GM19238 (cell line): ENCODE measurements at regions not wholly inside any gene's neighbourhood (a gene's known extent, or its start where the extent isn't known, plus 50 kb on each side); places are given as distances from the start of the nearest gene placed in this dataset.

Experiments used
- DNase-seq: peaks from one replicate; pipeline ENCODE4 v3.0.0; 2011; ENCODE audit warnings: low spot score; ENCODE audit not compliant: insufficient read length

DNA sequence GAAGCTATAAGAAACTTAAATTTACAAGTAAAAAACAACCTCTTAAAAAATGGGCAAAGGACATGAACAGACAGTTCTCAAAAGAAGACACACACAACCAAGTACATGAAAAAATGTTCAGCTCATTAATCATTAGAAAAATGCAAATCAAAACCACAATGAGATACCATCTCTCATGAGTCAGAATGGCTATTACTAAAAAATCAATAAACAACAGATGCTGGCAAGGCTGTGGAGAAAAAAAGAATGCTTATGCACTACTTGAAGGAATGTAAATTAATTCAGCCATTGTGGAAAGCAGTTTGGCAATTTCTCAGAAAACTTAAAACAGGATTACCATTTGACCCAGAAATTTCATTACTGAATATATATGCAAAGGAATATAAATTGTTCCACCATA, 666.3 kb upstream of the GRIA3 start:
- DNase-seq = no peak

DNA sequence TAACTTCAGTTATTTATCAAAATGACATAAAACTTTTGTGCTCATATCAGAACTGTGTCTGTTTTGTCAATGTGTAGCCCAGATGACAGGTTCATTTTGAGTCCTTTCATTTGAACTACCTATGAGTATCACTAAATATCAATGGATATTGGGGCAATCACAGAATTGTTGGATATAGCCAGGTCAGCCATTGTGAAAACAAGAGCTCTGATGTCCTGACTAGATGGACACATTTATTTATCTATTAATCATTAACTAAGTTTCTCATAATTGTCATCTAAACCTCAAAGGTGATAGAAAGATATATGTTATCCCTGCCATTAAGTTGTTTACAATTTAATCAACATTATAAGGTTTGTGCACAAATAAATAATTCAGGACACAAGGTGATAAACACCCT, 638.3 kb upstream of the GRIA3 start:
- DNase-seq = no peak

DNA sequence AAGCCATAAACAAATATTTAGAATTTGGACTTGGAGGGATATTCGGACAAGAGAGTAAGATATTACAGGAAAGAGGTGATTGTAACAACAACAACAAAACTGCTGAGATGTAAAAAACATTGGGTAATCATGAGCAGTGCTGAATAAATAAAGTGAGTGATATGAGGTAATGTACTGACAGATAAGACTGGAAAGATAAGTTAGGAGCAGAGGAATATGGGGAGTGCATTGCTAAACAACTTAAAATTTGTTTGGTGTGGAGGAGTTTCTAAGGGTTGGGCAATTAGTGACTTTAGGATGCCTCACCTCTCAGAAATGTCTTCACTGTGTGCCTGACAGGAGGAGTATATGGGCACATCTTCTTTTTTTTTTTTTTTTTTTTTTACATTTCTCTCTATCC, 637.8 kb upstream of the GRIA3 start:
- DNase-seq = no peak

DNA sequence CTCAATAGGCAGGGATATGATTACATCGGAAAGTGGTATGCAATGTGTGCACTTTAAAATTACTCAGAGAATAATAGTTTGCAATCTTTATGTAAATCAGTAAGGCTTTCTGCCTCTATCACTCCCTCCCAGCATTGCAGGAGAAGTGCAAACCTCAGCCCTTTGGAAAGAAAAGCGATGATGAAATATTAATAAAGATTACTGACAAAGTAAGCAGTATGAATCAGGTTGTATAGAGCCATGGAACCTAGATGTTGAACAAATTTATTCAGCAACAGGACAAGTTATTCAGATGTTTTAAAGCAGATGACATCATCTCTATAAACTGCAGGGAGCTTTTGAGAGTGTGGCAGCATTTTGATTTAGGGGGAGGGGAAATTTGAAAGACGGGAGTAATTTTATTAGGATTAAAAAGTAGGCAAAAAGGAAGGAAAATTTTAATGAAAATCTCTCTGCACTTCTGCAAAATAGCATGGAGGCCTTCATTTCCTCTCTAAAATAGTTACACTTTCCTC, 631.7 kb upstream of the GRIA3 start:
- no peak for DNase-seq

DNA sequence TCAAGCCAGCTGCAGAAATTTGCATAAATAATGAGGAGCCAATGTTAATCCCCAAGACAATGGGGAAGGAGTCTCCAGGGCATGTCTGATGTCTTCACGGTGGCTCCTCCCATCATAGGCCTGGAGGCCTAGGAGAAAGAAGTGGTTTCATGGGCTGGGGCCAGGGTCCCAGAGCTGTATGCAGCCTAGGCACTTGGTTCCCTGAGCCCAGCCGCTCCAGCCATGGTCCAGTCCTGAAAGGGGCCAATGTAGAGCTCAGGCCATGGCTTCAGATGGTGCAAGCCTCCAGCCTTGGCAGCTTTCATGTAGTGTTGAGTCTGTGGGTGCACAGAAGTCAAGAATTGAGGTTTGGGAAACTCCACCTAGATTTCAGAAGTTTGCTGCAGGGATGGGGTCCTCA, 628.2 kb upstream of the GRIA3 start:
- DNase-seq = no peak

DNA sequence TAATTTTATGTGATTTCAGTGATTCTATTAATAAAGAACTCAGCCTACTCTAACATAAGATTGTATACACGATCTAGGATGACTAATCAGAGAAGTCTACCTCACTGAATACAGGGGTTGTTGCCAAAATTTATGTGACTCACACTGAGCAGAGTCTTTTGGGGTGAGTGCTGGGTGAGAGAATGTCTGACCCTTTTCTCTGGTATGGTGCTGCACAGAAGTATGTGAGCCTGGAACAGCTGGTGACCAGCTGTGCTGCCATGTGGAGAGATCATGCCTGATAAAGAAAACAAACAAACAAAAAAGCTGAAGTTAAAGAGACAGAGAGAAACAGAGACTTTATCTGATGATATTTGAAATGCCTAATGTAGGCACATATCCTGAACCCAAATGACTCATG, 618.1 kb upstream of the GRIA3 start:
- no peak for DNase-seq

DNA sequence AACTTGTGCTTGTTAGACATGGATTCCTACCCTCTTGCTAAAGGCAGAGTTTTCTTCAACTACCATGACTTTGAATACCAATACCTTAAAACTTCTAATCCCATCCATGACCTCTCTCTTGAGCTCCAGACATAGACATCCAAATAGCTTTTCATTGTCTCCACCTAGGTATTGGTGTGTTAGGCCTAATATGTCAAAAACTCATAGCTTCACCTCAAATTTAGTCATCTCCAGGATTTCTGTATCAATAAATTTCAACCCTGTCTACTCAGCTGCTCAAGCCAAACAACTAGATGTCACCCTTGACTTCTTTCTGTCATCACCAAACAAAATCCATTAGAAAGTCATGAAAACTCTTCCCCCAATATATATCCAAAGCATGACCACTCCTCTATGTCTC, 617.7 kb upstream of the GRIA3 start:
- DNase-seq = no peak

DNA sequence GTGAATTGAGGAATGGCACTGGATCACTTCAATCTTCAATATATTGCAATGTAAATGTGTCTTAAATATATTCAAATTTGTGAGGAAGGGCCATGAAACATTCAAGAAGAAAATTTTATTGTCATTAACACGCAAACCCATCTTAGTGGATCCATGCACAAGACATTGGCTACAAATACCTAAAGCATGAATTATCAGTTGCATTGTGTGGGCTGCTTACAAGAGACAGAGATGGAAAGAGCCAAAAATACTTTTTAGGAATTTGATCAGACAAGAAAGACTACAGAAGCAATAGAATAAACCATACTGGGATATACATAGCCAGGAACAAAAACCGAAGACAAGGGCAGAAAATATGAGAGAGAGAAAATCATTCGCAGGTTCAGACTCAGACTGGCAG, 616.2 kb upstream of the GRIA3 start:
- no peak for DNase-seq

DNA sequence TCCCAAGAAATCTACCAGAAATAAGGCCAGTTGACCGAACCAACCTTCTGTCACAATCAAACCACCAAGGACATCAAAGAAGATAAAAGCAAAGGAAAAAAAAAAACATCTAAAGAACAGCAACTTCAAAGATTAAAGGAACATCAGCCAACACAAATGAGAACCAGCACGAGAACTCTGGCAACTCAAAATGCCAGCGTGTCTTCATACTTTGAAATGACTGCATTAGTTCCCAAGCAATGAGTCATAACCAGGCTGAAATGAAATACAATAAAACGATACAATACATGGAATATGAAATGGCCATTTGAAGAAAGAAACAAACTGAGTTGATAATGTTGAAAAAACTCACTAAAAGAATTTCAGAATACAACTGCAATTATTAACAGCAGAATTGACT, 611.6 kb upstream of the GRIA3 start:
- DNase-seq = no peak

DNA sequence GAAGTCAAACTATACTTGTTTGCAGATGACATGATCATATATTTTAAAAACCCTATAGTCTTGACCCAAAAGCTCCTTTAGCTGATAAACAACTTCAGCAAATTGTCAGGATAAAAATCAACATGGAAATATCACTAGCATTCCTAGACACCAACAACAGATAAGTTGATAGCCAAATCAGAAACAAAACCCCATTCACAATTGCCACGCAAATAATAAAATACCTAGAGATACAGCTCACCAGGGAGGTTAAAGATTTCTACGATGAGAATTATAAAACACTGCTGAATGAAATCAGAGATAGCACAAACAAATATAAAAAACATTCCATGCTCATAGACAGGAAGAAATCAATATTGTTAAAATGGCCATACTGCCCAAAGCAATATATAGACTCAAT, 605.0 kb upstream of the GRIA3 start:
- no peak for DNase-seq

DNA sequence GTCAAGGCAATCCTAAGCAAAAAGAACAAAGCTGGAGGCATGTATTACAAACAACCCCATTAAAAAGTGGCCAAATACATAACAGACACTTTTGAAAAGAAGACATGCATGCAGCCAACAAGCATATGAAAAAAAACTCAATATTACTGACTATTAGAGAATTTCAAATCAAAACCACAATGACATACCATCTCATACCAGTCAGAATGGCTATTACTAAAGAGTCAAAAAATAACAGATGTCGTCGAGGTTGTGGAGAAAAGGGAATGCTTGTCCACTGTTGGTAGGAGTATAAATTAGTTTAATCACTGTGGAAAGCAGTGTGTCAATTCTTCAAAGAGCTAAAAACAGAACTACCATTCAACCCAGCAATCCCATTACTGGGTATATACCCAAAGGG, 604.6 kb upstream of the GRIA3 start:
- DNase-seq = no peak

DNA sequence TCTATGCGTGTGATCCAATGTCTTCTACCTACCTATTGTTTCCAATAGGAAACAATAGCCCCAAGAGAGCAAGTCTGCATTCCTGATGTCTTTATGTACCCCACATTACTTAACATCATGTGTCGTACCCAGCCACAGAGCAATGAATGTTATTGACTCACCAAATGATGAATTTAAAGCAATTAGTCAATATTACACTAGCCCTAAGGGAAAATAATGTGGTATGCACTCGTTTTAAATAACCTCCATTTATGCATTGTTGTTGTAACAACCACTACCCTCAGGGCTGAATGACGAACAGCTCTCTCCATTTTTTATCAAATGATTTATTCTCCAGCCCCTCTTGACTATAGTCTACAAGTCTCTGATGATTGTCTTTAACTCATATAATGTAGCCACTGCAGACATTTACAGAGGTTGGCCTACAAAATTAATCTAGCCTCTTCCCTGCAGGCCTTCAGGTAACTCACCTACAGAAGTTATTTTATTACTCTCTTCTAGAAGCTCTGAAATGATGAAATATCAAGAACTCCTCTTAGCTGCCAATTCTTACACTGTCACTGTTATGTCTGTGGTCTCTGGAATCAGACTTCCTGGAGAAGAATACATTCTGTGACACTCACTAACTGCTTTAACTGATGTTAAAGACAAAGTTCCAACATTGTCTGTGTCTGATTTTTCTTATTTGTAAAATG, 601.7 kb upstream of the GRIA3 start:
- no peak for DNase-seq

DNA sequence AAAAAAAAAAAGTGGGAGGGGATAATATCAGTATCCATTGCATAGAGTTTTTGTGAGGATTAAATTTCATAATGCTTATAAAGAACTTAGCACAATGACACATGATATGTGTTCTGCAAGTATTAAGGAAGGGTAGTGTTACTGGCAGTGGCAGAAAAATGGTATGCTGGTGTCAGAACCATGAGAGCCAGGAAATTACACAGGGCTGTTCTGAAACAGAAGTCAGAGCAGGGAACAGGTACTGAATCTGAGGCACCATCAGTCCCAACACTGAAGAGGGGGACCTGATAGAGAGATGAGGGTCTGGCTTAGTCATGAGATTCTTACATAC, 601.1 kb upstream of the GRIA3 start:
- no peak for DNase-seq

DNA sequence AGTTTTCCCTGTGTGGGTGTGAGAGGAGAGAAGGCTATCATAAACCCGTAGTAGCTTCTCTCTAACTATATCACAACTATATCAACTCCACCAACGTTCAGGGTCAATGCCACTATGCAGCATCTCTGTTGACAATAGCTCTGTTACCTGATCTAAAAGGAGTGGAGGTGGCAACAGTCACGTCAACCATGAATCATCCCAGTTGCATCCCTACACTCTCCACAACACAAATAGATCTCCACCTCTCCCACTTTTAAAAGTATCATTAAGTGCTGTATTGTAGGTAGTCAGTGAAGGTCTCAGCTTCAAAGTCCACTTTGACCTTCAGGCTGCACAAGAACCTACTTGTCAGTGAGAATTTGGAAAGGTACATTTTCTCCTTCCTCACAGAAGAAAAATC, 600.5 kb upstream of the GRIA3 start:
- no peak for DNase-seq

DNA sequence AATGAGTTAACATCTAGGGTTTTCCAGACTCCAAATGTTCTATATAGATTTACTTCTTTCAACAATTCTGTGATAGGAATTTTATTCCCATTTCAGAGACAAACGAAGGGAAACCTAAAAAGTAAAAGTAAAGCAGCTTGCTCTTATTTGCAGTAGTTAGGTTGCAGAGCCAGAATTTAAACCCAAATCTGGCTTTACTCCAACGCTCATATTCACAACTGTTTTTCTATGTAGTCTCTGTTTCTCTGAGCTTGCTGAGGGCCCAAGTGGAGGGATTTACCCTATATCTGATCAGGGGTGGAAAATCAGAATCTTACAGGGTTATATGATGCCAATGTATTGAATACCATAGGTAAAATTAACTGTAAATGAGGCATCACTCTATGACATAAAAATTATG, 599.1 kb upstream of the GRIA3 start:
- DNase-seq = no peak

DNA sequence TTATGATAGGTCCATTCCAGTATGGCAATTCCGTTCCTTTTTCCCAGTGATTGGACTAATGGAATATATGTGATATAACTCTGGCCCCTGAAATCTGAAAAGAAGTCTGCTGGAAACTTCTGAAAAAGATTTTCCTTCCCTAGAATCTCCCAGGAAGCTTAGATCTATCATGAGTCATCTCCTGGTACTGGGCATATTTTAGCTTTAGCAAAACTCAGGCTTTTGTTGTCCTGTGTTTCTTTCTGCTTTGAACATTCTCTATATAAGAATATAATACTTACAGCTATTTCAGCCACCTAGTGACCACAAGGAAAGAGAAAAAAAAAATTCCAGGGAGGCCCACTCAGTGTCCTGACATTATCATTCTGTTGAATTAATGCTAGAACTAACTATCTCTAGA, 597.2 kb upstream of the GRIA3 start:
- DNase-seq = no peak

DNA sequence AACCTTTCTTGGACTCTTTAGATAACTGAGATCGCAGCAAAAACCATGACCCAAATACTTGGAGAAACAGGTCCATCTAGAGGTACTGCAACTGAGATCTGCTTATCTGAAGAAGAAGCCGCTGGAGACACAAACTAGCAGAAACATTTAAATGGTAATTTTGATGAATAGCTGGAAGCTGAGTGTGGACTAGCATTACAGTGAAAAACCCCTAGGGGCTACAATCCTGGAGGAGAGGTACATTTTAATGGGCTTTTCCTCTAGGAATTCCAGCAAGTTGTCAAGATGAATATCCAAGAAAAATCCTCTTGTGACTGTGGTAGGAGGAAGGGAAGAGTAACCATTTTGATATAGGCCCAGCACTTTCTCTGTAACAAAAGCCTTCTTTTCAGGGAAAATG, 592.5 kb upstream of the GRIA3 start:
- DNase-seq = no peak

DNA sequence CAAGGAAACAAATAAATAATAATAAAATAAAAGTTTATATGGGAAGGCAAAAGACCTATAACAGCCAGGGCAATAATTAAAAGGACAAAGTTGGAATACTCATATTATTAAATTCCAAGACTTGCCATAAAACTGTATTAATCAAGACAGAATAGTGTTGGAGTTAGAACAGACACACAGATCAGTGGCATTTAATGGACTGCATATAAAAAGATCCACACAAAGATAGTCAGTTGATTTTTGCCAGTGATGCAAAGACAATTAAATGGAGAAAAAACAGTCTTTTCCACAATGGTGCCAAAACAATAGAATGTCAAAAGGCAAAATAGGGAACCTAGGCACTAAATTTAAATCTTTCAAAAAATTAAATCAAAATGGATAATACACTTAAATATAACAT, 587.1 kb upstream of the GRIA3 start:
- no peak for DNase-seq

DNA sequence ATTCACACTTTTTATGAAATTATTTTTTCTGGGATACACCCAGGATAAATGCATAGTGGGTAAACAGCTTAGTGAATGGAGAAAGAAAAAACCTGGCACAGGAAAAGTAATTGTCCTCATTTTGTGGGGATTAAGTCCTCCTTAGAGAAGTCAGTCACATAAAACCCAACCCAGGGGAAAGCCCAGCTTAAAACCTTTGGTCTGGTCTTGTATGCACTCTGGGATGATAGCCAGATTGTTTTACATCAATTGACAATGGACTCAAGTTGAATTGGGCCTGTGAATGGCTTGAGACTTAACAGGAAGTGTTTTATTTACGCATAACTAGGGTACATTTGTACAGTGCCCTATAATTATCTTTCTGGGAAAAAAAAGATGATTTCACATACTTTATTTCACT, 561.3 kb upstream of the GRIA3 start:
- DNase-seq = no peak

DNA sequence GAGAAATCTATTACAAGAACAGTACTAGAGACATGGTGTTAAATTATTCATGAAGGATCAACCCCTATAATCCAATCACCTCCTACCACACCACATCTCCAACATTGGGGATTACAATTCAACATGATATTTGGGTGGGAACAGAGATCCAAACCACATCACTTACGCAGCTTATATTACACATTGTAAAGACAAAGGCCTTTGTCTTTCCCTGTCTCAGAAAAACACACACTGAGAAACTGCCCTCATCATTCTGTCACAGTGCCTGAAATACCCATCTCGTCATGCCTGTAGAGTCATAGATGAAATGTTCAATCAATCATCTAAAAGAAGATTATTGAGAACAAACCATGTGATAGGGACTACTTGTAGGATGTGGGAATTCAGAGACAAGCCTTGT, 558.8 kb upstream of the GRIA3 start:
- no peak for DNase-seq

DNA sequence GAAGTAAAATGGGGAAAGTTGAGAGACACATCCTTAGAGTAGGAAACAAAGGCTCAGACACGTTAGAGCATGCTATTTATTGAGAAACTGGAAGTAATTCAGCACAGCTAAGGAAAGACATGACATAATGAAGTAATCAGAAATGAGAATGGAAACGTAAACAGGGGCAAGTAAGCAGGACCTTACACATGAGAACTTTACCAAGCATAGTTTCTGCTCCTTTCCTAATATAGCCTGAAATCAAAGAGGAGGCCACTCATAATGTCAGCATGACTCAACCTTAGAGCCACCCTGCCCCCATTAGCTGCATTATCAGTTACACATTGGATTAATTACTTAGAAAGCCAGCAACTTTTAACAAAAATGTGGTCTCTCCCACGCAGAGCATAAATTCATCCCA, 558.3 kb upstream of the GRIA3 start:
- no peak for DNase-seq

DNA sequence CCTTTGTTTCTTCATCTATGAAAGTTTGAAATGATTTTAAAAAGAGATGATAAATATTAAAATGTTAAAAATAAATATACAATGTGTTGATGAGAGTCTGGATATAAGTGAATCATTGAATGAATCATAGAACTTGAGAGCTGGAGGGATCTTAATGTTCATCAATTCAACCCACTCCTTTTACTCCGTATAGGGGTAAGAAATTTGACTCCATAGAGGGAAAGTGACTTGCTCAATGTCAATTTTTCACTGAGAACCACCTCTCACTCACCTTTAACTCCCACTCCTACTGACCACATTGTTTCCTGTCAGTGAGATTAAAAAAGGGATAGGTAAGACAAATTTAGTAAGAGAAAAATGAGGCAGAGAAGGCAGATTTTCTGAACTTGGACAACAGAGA, 557.2 kb upstream of the GRIA3 start:
- no peak for DNase-seq

DNA sequence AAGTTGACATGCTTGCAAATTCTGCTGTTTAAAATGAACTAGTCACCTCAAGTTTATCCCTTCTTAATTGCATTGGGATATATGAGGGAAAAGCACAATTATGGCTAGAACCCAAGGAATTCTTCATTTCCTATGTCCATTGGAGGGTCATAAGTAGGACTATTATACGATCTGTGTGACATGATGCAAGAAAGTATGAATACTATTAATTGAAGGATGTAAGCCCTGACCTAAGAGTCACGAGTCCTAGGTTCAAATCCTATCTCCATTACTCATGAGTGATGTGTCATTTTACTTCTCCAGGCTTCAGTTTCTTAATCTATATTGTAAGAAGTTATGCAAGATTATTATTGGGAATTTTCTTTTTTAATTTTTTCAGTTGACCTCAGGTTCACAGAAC, 542.9 kb upstream of the GRIA3 start:
- DNase-seq = no peak

DNA sequence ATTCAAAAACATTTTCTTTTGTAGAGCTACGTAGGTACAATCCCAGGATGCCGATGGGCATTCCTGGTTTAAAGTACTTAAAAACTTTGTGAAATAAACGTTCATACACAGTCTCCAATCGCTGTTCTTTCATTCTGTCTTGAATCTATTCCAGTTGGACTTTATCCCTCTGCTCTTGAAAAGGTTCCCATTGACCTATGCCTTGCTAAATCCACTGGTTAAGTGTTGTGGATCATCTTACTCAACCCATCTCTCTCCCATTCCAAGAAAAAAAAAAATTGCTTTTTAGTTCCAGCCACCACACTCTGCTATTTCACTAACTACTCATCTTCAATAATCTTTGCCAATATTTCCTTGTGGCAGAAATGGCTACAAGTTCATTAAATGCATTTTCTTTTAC, 542.3 kb upstream of the GRIA3 start:
- no peak for DNase-seq
